ENCODE measurements at regions not wholly inside any gene's neighbourhood (a gene's known extent, or its start where the extent isn't known, plus 50 kb on each side); places are given as distances from the start of the nearest gene placed in this dataset.

GRCh38 chr5:4054092-4054491 is 458.5 kb downstream of the IRX1 start:
- no peak for TF ChIP-seq CTCF (IDR thresholded peaks at IDR 0.05; ENCODE audit: extremely low read depth, missing control alignments)
- DNase-seq (ENCODE audit: low spot score), result no peak

- DNase-seq (ENCODE audit: low spot score), result no peak
- TF ChIP-seq CTCF (IDR thresholded peaks at IDR 0.05; ENCODE audit: extremely low read depth, missing control alignments), result no peak
Observed at GRCh38 chr5:4058899-4059298, 463.3 kb downstream of the IRX1 start.

- DNase-seq (ENCODE audit: low spot score), result no peak
- no peak for TF ChIP-seq CTCF (IDR thresholded peaks at IDR 0.05; ENCODE audit: extremely low read depth, missing control alignments)
Observed at GRCh38 chr5:4065472-4066320, 470.1 kb downstream of the IRX1 start.

- no peak for DNase-seq (ENCODE audit: low spot score)
- no peak for TF ChIP-seq CTCF (IDR thresholded peaks at IDR 0.05; ENCODE audit: extremely low read depth, missing control alignments)
Observed at GRCh38 chr5:4068171-4068570, 472.5 kb downstream of the IRX1 start.

GRCh38 chr5:4078544-4078943 is 482.9 kb downstream of the IRX1 start:
- no peak for TF ChIP-seq CTCF (IDR thresholded peaks at IDR 0.05; ENCODE audit: extremely low read depth, missing control alignments)
- DNase-seq (ENCODE audit: low spot score), result no peak

GRCh38 chr5:4079831-4080230 is 484.2 kb downstream of the IRX1 start:
- no peak for DNase-seq (ENCODE audit: low spot score)
- TF ChIP-seq CTCF (IDR thresholded peaks at IDR 0.05; ENCODE audit: extremely low read depth, missing control alignments), result no peak

- no peak for TF ChIP-seq CTCF (IDR thresholded peaks at IDR 0.05; ENCODE audit: extremely low read depth, missing control alignments)
- DNase-seq (ENCODE audit: low spot score), result no peak
Observed at GRCh38 chr5:4080370-4080769, 484.7 kb downstream of the IRX1 start.

Data from GM20000 (cell line).